Right forelimb (tissue), 1 donor: ENCODE measurements at regions not wholly inside any gene's neighbourhood (a gene's known extent, or its start where the extent isn't known, plus 50 kb on each side); places are given as distances from the start of the nearest gene placed in this dataset.
"Not testable (repeated sequence)": the region's sequence is repeated elsewhere in the genome, so short reads cannot be mapped to it uniquely, and the experiment has no call there.

Experiments used
- DNase-seq: peaks from one replicate; pipeline ENCODE4 v3.0.0-alpha.2; 2018

DNA sequence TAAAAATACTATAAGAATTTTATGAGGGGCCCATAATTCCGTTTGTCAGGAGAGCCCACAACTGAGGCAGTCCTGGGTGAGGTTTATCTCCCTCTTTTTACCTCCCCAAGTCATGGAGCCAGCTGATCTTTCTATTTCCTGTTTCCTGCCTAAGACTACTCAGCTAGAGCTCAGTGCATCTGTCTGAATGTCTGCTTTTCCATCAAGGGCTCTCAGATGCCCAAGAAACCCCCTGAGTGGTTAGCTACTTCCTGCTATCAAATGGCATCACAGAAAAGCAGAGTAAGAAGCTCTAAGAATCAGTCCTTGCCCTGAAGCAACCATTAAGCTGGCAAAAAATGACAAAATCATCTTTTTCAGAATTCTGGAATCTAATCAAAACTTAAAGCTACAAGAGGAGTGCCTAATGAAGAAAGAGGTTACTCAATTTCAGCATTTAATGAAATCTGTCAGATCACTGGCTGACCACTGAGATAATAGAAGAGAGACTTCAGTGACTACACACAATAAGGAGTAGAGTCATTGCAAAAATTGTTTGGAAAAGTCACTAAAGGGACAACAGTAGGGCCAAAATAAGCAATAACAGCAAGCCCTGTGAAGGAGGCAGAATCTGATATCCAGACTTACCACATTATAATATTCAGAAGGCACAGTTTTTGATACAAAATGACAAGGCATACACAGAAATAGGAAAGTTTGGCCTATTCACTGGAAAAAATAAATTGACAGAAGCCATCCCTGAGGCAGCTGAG is 150.1 kb downstream of the CYB561 start:
- DNase-seq, result no peak

DNA sequence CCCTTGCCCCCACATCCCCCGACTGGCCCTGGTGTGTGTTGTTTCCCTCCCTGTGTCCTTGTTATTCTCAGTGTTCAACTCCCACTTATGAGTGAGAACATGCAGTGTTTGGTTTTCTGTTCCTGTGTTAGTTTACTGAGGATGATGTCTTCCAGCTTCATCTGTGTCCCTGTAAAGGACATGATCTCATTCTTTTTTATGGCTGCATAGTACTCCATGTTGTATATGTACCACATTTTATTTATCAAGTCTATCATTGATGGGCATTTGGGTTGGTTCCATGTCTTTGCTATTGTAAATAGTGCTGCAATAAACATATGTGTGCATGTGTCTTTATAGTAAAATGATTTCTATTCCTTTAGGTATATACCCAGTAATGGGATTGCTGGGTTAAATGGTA is 147.2 kb downstream of the CYB561 start:
- DNase-seq, result not testable (repeated sequence)

DNA sequence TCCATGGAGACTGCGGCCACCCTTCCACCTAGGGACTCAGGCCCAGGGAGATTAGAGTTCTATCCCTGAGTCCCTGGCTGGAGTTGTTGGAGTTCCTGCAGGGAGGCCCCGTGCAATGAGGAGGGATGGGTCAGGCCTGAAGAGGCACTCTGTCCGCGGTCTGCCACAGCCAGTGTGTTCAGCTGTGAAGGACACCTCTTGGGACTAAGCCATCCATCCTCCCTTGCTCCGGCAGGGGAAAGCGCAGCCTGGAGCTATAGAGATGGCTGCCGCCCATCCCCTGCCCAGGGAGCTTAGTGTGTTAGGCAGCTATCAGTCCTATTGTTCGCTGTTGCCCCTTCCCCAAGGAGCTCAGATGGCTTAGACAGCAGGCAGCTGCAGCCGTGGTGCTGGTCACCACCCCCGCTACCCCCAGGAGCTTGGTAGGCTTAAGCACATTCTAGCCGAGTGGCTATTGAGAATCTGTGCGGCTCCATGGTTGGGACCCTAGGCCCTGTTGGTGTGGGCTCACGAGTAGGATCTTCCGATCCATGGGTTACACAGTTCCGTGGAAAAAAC is 141.3 kb downstream of the CYB561 start:
- DNase-seq, result no peak

DNA sequence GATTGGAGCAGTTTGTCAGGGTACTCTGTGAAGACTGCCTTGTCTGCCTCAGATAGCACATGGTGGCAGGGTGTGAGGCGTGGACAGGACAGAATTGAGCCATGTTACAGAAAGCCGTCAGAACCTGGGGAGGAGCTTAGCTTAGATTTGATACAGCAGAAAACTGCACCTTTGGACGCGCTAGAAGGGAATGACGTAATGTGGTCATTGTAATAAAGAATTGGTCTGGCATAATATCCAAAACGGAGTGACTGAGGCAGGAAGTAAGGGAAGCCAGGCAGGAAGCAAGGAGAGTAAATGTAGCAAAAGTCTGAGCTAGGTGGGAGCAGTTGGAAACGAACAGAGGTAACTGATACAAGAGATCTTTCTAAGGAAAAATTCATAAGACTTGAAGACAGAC is 140.2 kb downstream of the CYB561 start:
- no peak for DNase-seq

DNA sequence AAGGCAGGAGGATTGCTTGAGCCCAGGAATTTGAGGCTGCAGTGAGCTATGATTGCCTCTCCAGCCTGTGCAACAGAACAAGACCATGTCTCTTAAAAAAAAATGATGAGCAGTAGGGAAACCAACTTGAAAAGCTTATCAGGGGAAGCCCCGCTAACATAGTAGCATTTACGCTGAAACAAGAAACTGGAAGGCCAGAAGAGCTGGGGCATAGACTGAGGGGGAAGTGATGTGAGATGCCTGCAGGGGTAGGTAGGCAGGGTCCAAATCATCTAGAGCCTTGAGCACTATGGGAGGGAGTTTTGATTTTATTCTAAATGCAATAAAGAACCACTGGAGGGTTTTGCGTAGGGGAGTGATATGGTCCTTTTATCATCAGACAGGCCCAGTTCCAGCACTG is 139.3 kb downstream of the CYB561 start:
- DNase-seq, result no peak

DNA sequence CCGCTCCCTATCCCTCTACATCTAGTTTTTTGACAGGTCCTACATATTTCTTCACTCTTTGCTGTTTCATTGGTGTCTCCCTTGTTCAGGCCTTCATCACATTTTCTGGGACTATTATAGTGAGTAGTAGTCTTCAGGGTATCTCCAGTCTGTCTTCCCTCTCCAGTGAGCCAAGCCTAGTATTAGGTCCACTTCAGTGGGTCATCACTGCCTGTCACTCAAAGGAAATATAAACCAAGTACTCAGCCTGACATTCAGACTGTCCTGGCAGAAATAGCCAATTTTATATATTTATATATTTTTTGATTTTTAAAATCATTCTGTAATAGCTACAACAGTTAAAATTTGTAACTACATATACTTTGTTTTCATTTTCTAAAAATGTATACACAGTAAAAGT is 137.8 kb downstream of the CYB561 start:
- DNase-seq, result no peak

DNA sequence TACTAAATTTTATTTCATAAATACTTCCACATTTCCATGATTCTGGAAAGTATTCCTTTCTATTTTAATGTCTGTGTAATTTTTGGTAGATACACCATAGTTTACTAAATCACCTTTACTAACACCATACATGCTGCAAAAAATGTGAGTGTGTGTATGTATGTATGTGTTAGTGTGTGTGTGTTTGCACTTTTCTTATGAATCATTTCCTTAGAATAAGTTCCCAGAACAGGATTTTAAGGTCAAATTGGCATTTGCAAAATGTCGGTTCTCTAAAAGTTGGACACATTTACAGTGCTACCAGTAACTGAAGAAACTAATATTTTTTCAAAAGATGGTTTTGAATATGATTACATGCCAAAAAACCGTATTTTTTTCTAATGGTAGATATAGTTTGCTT is 137.1 kb downstream of the CYB561 start:
- no peak for DNase-seq

DNA sequence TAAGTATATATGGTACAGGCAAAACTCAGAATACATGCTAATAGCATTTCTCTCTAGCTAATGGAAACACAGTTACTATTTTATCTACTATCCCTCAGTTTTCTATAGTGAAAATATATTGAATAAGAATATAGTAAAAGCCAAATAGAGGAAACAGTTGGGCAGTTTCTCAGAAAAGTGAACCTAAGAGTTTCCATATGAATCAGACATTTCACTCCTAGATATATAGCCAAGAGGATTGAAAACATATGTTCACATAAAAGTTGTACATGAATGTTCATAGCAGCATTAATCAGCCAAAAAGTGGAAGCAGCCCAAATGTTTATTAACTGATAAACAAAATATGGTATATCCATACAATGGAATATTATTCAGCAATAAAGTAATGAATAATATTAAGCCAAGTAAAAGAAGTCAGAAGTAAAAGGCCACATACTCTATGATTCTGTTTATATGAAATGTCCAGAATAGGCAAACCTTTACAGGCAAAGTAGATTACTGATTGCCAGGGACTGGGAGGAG is 134.6 kb downstream of the CYB561 start:
- no peak for DNase-seq

DNA sequence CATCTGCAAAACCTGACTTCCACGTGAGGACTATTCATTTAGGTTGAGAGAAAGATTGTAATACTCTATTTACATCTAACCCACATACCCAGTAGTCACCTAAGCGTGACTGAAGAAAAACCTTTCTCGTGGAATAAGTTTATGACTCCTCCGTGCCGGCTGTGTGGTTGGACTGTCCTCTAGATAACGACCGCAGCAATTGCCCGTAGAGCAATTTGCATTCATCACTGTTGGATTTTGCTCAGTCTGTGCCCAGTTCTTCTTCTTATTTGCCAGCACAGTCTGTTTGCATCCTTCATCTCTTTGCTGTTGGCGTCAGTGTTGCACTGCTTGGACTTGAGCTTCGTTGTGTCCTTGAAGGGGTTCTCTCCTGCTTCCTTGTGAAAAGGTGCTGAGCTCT is 131.3 kb downstream of the CYB561 start:
- no peak for DNase-seq

DNA sequence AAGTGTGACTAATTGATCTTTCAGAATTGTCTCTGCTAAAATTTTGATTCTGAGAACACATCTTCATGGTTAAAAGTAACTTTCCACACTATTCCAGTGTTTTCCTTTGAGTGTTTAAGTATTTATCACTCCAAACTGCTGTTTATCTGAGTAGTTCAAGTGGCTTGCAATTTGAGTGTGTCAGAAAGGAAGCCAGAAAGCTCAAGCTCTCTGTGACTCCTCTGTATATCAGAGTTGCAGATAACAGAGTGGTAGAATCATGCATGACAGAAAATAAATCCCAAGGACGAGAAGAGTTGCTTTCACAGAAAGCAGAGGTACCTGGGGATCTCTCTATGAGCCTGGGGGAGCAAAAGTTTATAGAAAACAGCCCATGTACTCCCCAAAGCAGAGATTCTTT is 130.0 kb downstream of the CYB561 start:
- no peak for DNase-seq

DNA sequence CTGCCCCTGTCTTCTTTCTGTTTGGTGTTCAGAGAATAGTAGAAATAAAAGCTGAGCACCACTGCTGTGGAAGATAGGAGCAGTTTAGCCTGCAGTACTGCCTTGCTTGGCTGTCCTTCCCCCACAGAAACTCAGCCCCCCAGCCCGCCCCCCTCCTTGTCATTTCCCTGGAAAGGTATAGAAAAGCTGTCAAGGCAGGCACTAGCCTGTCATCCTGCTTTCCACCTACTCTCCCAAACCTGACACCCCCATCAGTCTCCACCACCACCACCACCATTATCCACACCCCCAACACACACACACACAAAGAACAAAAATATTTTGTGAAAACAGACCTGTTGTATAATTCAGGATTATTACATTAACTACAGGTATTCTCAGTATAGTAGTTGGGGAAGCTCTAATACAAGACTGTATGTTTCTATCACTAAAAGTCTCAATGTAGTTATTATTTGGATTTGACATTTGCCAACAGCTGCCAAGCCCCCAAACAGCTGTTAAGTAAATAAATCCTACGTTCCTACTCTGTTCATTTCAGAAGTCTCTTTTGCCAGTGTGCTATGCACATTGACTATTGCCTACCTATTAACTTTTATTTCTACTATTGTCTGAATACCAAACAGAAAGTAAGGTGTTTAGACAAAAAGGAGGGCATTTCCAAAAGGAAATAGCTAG is 128.8 kb downstream of the CYB561 start:
- no peak for DNase-seq

DNA sequence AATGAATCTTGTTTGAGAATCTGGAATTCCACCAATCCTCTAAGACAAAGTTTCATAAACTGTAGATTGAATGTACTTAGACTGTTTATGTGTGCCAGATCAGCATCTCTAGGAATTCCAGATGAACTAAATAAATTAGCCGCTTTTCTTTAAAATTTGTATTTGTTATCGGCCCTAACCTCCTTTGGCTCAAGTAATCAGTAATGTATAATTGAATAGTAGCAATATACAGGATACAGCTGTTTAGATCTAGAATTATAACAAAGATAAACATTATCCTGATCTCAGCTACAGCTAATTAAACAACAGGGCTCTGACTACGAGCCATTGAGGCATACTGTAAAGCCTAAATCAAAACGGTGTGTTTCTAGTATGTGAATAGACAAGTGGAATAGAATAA is 120.3 kb downstream of the CYB561 start:
- DNase-seq, result no peak

DNA sequence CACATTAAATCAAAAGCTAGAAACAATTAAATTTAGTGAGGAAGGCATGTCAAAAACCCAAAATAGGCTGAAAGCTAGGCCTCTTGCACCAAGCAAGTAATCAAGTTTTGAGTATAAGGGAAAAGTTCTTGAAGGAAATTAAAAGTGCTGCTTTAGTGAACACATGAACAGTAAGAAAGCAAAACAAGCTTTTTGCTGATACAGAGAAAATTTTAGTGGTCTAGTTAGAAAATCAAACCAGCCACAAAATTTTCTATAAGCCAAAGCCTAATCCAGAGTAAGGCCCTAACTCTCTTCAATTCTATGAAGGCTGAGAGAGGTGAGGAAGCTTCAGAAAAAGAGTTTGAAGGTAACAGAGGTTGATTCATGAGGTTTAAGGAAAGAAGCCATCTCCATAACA is 116.2 kb downstream of the CYB561 start:
- DNase-seq, result no peak

DNA sequence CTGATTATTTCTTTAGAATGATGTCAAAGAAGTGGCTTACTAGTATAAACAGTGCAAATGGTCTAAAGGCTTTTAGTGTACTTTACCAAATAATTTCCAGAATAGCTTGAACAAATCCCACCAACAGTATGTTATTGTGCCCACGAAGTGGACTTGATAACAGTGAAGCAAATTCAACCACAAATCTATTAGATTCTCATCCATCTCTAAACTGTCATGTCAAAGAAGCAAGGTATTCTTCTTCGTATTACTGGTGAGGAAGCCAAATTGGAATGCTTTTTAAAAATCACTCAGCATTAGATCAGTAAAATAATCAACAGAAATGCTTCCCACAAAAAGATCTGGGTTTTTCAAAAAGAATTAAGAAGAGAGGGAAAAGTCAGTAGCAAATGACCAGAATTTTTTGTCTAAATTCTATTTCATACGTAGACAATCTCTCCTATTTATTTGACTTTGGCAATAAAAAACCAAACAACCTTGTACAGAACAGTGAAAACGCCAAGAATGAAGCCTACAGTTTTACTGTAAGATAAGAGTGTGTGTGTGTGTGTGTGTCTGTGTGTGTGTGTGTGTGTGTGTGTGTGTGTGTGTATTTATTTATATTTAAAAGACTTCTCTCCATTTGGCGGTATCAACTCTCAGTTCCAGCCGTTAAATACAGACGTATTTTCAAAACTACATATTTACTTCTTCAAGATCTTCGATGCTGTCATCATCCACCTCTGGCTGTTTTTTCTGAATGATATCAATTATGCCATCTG is 114.6 kb downstream of the CYB561 start:
- DNase-seq, result no peak

DNA sequence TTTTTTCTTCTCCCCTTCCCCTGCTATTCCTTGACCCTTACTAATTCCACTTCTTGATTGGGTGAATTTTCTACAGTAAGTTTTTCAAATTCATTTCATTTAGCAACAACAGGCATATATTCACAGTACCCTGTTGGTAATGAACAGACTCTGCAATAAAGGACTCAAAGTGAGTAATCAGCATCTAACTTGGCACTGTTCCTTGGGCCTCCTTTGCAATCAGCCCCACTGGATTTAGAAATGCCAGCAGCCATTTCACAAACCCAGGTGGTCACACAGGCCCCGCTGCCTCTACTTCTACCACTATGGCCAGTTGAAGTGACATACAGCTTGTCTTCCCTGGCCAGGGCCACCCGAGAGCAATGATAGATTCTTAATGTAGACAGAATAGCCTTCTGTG is 113.8 kb downstream of the CYB561 start:
- no peak for DNase-seq

DNA sequence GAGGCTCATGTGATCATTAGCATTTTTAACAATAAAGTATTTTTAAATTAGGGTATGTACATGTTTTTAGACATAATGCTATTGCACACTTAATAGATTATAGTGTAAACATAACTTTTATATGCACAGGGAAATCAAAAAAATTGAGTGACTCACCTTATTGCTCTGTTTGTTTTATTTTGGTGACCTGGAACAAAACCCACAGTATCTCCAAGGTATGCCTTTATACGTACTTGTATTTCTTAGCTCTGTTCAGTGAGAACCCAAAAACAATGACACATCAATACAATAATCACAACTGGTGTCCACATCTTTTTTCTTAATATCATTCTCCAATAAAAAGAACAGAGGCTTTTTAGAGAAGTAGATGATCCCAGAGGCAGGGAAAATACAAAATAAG is 112.2 kb downstream of the CYB561 start:
- DNase-seq, result no peak

DNA sequence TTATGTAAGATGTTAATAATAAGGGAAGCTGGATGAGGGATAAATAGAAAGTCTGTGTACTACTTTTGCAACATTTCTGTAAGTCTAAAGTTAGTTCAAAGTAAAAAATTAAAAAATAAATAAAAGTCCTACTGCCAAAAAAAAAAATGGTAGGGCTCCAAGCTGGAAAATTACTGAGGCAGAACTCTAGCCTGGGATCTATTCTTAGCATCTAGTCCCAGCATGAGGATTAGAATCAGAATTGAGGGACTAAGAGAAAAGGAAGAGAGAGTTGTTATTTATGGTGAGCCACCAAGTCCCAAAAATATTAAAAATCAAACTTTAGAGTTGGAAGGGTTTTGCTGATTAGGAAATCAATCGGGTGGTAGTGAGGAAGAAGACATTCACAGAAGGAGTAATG is 110.3 kb downstream of the CYB561 start:
- DNase-seq, result no peak

DNA sequence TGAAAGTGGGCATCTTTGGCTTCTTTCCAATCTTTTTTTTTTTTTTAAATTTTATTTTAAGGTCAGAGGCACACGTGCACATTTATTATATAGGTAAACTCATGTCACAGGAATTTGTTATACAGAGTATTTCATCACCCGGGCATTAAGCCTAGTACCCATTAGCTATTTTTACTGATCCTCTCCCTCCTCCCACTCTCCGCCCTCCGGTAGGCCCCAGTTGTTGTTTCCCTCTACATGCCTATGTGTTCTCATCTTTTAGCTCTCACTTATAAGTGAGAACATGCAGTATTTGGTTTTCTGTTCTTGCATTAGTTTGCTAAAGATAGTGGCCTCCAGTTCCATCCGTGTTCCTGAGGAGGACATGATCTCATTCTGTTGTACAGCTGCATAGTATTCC is 108.5 kb downstream of the CYB561 start:
- DNase-seq, result no peak

DNA sequence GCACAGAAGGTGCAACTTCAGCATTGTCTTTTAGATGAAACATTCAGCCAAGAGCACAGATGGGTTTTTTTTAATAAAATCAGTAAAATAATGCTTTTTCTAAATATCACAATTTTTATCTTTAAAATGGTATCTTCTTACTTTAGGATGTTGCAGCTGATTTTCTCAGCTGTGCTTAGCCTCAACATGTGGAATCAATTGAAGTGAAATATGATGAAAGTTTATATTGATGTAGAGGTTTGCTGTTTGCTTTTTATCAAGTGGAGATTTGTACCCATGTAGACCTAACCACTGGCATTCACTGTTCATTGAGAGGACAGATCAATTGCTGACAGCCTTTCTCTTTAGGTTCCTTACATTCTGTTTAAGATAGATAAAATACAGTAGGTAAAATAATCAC is 107.8 kb downstream of the CYB561 start:
- no peak for DNase-seq

DNA sequence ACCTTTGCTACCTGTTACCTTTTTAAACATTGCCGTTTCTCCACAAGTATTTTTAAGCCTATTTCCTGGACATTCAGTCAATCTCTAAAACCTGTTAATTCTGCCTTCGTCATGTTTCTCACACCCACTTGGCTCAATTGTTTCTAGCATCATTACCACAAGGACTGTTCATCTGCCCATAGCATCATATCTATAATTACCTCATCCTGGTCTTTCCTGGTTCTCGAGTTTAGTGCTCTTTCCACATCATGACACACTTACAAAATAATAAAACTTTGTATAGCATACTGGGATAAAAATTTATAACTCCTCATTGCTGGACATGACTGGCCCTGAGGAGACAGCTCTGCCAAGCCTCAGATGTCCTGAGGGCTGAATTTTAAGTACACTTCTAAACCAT is 104.8 kb downstream of the CYB561 start:
- no peak for DNase-seq

DNA sequence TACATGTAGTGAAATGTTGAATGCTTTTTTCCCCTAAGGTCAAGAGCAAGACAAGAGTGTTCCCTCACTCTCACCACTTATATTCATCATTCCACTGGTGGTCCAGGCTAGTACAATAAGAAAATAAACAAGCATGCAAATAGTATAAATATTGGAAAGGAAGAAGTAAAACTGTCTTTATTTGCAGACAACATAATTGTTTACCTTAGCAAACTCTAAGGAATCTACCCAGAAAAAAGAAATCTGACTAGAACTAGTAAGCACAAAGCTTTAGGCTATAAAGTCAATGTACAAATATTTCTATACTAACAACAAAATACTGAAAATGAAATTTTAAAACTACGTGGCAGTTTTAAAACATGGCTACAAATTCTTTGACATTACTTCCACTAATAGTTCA is 101.7 kb downstream of the CYB561 start:
- DNase-seq, result no peak

DNA sequence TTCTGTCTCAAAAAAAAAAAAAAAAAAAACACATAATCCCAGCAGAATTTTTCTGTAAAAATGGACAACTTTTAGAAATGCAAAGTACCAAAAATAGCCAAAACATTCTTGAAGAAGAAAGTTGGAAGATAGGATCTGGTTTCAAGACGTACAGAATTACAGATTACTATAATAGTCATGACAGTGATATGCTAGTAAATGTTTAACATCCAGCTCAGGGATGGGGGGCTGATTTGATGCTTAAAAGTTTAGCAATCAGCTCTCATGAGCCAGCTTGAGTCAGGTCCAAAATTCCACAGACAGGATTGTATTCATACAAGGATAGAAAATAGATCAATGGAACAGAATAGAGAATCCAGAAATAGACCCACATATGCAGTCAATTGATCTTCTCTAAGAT is 100.5 kb downstream of the CYB561 start:
- no peak for DNase-seq

DNA sequence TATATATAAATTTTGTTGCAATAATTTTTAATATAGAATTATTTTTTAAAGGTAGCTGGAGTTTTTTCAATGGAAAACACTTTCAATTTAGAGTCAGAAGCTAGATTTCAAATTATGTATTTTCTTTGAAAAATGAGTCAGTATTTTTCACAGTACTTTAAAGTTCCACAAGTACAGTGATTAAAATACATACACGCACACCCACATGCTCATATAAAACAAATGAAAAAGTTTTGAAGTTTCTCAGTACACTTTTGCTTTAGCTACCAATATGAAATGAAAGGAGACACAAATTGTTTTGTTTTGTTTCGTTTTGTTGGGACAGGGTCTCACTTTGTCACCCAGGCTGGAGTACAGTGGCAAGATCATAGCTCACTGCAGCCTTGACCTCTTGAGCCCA is 98.6 kb downstream of the CYB561 start:
- no peak for DNase-seq
